PC-3 (cell line): ENCODE measurements at regions not wholly inside any gene's neighbourhood (a gene's known extent, or its start where the extent isn't known, plus 50 kb on each side); places are given as distances from the start of the nearest gene placed in this dataset.

ENCODE experiments used
- EZH2phosphoT487 ChIP-seq: fragments of 300-600 bp; sonication (generic); IDR thresholded peaks from 2 replicates; pipeline ENCODE4 v1.6.1; 2018; ENCODE audit warnings: mild to moderate bottlenecking, antibody characterized with exemption, low read length, borderline replicate concordance
- TF ChIP-seq, protein P1 (sequence below): fragments of 300-600 bp; sonication (generic); conservative IDR thresholded peaks from 2 replicates; pipeline ENCODE4 v1.5.1; 2017; ENCODE audit warnings: antibody characterized with exemption, low read depth, mild to moderate bottlenecking, low read length

DNA sequence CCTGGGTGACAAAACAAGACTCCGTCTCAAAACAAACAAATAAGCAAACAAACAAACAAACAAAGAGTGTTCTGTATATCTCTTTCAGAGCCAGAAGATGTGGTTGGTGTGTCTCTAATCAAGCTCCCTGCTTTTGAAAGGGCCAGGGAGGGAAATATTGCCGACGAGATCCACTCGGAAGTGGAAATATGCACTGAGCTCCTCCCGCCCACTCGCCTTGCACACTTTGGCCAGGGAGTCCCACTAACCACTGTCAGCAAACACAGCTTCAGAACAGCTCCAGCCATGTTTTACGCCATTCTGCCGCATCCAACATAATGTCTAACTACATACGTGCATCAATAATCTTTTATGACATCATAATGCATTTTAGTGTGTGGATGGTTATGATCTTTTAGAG, 155.5 kb upstream of the VSTM2B start:
- TF ChIP-seq, protein P1, sequence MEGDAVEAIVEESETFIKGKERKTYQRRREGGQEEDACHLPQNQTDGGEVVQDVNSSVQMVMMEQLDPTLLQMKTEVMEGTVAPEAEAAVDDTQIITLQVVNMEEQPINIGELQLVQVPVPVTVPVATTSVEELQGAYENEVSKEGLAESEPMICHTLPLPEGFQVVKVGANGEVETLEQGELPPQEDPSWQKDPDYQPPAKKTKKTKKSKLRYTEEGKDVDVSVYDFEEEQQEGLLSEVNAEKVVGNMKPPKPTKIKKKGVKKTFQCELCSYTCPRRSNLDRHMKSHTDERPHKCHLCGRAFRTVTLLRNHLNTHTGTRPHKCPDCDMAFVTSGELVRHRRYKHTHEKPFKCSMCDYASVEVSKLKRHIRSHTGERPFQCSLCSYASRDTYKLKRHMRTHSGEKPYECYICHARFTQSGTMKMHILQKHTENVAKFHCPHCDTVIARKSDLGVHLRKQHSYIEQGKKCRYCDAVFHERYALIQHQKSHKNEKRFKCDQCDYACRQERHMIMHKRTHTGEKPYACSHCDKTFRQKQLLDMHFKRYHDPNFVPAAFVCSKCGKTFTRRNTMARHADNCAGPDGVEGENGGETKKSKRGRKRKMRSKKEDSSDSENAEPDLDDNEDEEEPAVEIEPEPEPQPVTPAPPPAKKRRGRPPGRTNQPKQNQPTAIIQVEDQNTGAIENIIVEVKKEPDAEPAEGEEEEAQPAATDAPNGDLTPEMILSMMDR, result no peak
- TF ChIP-seq EZH2phosphoT487, result no peak
